DND-41 (cell line): ENCODE measurements at regions not wholly inside any gene's neighbourhood (a gene's known extent, or its start where the extent isn't known, plus 50 kb on each side); places are given as distances from the start of the nearest gene placed in this dataset.

Source experiments
- CTCF ChIP-seq: IDR thresholded peaks from 2 replicates; pipeline ENCODE4 v1.5.1; 2012; ENCODE audit warnings: borderline replicate concordance, low read length, moderate library complexity, mild to moderate bottlenecking; ENCODE audit not compliant: poor library complexity, severe bottlenecking; ENCODE audit errors: extremely low read depth
- EZH2 ChIP-seq: IDR thresholded peaks from 3 replicates; pipeline ENCODE4 v1.6.1; 2012; ENCODE audit warnings: borderline replicate concordance, low read depth, mild to moderate bottlenecking, moderate library complexity, low read length, inconsistent platforms; ENCODE audit not compliant: severe bottlenecking

GRCh38 chr10:62502995-62503613 lies 128.9 kb downstream of the ZNF365 start:
- TF ChIP-seq CTCF: no peak
- TF ChIP-seq EZH2: no peak
